AG09309 (cell line): ENCODE measurements at regions not wholly inside any gene's neighbourhood (a gene's known extent, or its start where the extent isn't known, plus 50 kb on each side); places are given as distances from the start of the nearest gene placed in this dataset.
A peak's percentile ranks its signal among the peaks of the same experiment; 100 is the strongest.

ENCODE experiments used
- DNase-seq: peaks from one replicate; pipeline ENCODE4 v3.0.0-alpha.2; 2010; ENCODE audit warnings: low read depth
- H3K4me3 ChIP-seq: 2 replicates; pipeline ENCODE4 v1.5.1; 2011; ENCODE audit warnings: mild to moderate bottlenecking, low read depth, low read length, moderate library complexity; ENCODE audit not compliant: control insufficient read depth
- TF ChIP-seq, protein P1 (sequence below): IDR thresholded peaks from 2 replicates; pipeline ENCODE4 v1.5.1; 2011; ENCODE audit warnings: mild to moderate bottlenecking, low read depth, low read length, inconsistent platforms; ENCODE audit not compliant: insufficient read depth, control insufficient read depth; ENCODE audit errors: missing control alignments

DNA sequence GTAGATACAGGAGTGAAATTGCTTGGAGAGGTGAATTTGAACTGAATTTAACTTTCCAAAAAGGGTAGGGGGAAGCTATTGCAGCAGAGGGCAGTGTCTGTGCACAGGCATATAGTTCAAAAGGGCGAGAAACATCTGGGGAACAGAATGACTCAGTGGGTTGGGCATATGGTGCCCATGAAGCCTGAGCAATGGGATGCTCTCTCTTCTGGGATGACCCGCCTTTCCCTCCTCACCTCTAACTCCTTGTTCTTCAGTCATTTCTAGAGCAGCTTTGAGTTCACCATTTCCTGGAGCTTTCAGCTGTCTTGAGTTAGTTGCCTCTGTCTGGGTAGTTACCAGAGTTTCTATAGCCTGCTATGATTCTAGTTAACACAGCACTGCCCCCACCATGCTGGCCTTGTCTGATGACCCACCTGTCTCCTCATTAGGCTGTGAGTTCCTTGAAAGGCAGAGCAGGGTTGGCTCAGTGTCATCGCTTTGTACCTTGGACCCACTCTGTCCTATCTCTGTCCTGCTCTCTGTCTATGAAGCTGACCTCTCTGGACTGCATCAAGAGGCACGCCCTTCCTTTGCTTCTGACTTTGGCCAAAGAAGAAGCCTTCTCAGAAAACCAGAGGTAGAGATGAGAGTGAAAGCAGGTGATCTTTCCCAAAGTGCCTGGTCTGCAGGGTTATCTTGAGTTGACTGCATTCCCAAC lies 299.6 kb upstream of the KLF4 start:
- no peak for DNase-seq
- no peak overlapping the region for H3K4me3 ChIP-seq
- TF ChIP-seq, protein P1, sequence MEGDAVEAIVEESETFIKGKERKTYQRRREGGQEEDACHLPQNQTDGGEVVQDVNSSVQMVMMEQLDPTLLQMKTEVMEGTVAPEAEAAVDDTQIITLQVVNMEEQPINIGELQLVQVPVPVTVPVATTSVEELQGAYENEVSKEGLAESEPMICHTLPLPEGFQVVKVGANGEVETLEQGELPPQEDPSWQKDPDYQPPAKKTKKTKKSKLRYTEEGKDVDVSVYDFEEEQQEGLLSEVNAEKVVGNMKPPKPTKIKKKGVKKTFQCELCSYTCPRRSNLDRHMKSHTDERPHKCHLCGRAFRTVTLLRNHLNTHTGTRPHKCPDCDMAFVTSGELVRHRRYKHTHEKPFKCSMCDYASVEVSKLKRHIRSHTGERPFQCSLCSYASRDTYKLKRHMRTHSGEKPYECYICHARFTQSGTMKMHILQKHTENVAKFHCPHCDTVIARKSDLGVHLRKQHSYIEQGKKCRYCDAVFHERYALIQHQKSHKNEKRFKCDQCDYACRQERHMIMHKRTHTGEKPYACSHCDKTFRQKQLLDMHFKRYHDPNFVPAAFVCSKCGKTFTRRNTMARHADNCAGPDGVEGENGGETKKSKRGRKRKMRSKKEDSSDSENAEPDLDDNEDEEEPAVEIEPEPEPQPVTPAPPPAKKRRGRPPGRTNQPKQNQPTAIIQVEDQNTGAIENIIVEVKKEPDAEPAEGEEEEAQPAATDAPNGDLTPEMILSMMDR = no peak

DNA sequence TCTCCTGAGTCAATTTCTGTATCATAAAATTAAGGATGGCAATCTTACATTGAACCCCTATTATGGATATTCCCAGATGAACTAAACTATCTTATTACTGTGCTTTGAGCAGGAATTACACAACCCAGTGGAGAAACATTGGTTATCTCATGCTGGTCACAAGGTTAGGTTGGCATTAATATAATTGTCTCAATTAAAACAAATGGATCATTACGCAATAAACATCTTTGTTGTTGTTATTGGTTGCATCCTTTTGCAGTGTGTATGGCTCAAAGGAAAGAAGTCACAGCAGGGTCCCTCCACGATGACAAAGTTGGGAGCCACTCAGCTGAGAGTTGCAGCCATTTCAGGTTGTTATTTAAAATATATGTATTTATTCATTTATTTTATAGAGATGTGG lies 297.0 kb upstream of the KLF4 start:
- no peak for DNase-seq
- TF ChIP-seq, protein P1 = no peak
- H3K4me3 ChIP-seq = no peak overlapping the region

DNA sequence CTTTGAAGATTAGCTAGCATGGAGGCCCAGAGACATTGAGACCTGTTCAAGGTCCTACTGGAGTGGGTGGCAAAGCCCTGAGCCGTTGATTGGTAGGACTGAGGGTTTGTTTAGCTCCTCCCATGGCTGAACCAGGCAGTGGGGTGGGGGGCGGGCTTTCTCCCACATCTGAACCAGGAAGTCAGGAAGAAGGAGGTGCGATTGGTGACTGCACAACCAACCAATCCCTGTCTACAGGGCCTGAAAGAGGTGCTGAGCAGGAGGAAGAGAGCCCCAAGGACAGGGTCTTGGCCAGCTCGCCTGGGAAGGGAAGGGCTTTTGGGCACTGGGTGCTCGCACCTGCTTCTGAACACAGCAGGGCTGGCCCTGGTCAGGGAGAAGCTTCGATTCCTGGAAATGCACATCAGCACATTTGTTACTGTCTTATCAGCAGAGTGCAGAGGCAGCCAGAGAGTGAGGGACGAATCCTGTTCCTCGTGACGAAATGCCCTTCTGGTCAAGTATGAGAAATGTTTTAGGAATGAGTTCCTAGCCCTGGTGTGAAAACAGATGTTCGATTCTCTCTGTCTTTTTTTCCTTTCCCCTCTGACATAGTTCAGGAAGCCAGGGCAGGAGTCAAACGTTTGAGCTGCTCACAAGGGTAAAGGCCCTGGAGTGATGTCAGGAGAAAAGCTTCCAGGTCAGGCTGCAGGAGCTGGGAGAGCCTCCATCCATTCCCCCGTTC lies 294.8 kb upstream of the KLF4 start:
- TF ChIP-seq, protein P1 = no peak
- no peak overlapping the region for H3K4me3 ChIP-seq
- DNase-seq = peak; percentile 64

DNA sequence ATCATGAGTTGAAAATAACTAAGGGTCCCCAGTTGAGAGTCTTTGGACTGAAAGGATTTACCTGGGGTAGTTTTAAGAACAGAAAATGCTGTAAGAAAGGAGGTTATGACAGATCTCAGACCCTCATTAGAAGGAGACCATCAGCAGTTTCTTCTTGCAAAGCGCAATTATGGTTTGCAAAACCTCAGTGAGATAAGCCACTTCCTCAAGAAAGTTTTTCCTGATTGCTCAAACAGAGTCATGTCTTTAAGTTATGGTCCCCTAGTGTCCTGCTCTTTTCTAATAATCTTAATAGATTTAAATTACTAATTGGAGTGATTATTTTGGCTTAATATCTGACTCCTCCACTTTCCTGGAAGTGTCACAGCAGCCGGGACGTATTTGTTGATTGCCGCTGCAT lies 293.2 kb upstream of the KLF4 start:
- TF ChIP-seq, protein P1 = no peak
- DNase-seq = no peak
- H3K4me3 ChIP-seq = no peak overlapping the region

DNA sequence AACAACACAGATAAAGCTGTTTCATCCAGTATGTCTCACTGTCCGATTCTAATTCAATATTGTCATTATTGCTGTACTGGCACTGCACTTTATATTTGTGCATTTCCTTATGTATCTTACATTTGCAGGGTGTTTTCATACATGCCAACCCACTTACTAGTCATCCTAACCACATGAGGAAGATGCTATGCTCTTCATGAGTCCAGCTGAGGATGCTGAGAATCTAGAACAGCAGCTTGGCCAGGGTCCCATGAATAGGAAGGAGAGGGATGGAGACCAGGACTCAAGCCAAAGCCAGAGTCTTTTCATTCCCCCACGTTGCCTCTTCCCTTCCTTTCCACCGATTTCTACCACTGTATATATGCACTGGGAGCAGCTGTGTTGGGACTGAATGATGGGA lies 292.8 kb upstream of the KLF4 start:
- DNase-seq = peak; percentile 18
- TF ChIP-seq, protein P1 = no peak
- no peak overlapping the region for H3K4me3 ChIP-seq

DNA sequence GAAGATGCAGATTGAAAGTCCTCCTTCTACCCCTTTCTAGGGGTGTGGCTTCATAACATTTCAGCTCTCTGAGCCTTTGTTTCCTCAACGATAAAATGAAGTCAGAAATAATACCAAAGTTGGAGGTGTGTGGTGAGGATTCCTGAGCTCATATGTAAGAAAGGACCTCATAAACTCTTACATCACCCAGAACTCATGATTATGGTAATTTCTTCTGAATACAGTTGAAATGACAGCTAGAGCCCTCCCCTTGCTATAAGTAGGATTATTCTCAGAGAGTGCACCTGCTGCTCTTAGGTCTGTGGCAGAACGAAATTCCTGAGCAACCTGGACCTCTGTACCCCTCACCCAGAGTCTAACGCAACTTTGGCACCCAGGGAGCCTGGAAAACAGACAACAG lies 291.4 kb upstream of the KLF4 start:
- DNase-seq = no peak

More for the DNA sequence above, 291.4 kb upstream of the KLF4 start:
- no peak overlapping the region for H3K4me3 ChIP-seq
- TF ChIP-seq, protein P1 = no peak
